HepG2 (cell line): ENCODE measurements at regions not wholly inside any gene's neighbourhood (a gene's known extent, or its start where the extent isn't known, plus 50 kb on each side); places are given as distances from the start of the nearest gene placed in this dataset.

Source experiments
- ATAC-seq: fragments of 200-7000 bp; cut with Tn5 transposase; 3 replicates; pipeline ENCODE4 v1.9.1; 2020; ENCODE audit warnings: mild to moderate bottlenecking, moderate library complexity
- BruUV-seq: library from RNA; stranded (reverse); fragments of 400-500 nt; replicated peaks from 2 replicates; lab custom pipeline; 2021; lab: Mats Ljungman, UMichigan
- CTCF ChIA-PET: fragments of 300-600 bp; formaldehyde crosslinking; extraction: SDS; loops from one replicate; lab custom pipeline; 2021; ENCODE audit warnings: low total read pairs, inconsistent platforms, low intra/inter-chr PET ratio; lab: Yijun Ruan, JAX
- POLR2A ChIA-PET: fragments of 350-600 bp; sonication (Branson Sonifier 250); formaldehyde crosslinking; loops from one replicate; lab custom pipeline; 2020; ENCODE audit warnings: antibody characterized with exemption, inconsistent platforms; lab: Yijun Ruan, JAX
- DNase-seq: peaks from one replicate; pipeline ENCODE4 v3.0.0-alpha.2; 2015; ENCODE audit warnings: low spot score
- FAIRE-seq: peaks from 3 replicates; lab custom pipeline; 2011; peaks lifted over from hg19 to GRCh38; lab: Jason Lieb, UNC
- H2AFZ ChIP-seq: one replicate; pipeline ENCODE4 v1.6.1; 2011; ENCODE audit warnings: low read length, inconsistent platforms
- H3K27ac ChIP-seq: fragments of 300-600 bp; 3 replicates; pipeline ENCODE4 v1.8.0; 2011; ENCODE audit warnings: mixed run types, mild to moderate bottlenecking, mixed read lengths, low read length, inconsistent platforms; ENCODE audit not compliant: insufficient read depth; ENCODE audit errors: extremely low read length
- H3K27me3 ChIP-seq, 2 experiments: fragments of 200-600 bp in 1 of 2; 2 replicates in 1 of 2; 3 replicates in 1 of 2; pipeline versions ENCODE4 v1.6.0 to v1.8.0; 2011; ENCODE audit warnings: low read length in 2 of 2, mild to moderate bottlenecking in 2 of 2, moderate library complexity in 2 of 2, inconsistent platforms in 1 of 2; ENCODE audit not compliant: insufficient read depth in 2 of 2, control insufficient read depth in 1 of 2
- H3K36me3 ChIP-seq, 2 experiments: fragments of 200-600 bp in 1 of 2; replicated peaks in 1 of 2; 2 replicates in 1 of 2; 3 replicates in 1 of 2; pipeline versions ENCODE4 v1.5.1 to v1.8.0; 2011; ENCODE audit warnings: low read length in 2 of 2, inconsistent platforms in 1 of 2; ENCODE audit not compliant: insufficient read depth in 2 of 2, control insufficient read depth in 1 of 2
- H3K4me1 ChIP-seq: 2 replicates; pipeline ENCODE4 v1.5.1; 2012; ENCODE audit warnings: low read length, inconsistent platforms; ENCODE audit not compliant: insufficient read depth
- H3K4me2 ChIP-seq: 2 replicates; pipeline ENCODE4 v1.6.0; 2011; ENCODE audit warnings: low read depth, low read length, inconsistent platforms
- H3K4me3 ChIP-seq, 3 experiments: fragments of 200-600 bp in 1 of 3; sonication (generic), shearing (Covaris generic) in 1 of 3; replicated peaks in 1 of 3; 2 replicates each; pipeline ENCODE4 v1.5.1; 2011 to 2016; ENCODE audit warnings: low read length in 3 of 3, inconsistent platforms in 2 of 3, low read depth in 2 of 3, mild to moderate bottlenecking in 2 of 3, control low read depth in 1 of 3, mixed read lengths in 1 of 3; ENCODE audit not compliant: insufficient read depth in 1 of 3
- H3K79me2 ChIP-seq: one replicate; pipeline ENCODE4 v1.6.1; 2011; ENCODE audit warnings: low read length, inconsistent platforms; ENCODE audit not compliant: insufficient read depth
- H3K9ac ChIP-seq: 2 replicates; pipeline ENCODE4 v1.6.0; 2011; ENCODE audit warnings: mild to moderate bottlenecking, low read depth, low read length, inconsistent platforms; ENCODE audit not compliant: insufficient read depth
- H3K9me3 ChIP-seq: 2 replicates; pipeline ENCODE4 v1.5.1; 2012; ENCODE audit warnings: mild to moderate bottlenecking, low read length
- H4K20me1 ChIP-seq: 2 replicates; pipeline ENCODE4 v1.6.0; 2011; ENCODE audit warnings: inconsistent platforms, mild to moderate bottlenecking, low read length, moderate library complexity; ENCODE audit not compliant: insufficient read depth
- ATF1 ChIP-seq: IDR thresholded peaks from 2 replicates; pipeline ENCODE4 v1.6.1; 2016; ENCODE audit warnings: mild to moderate bottlenecking, control low read depth
- CAMTA2 ChIP-seq: sonication (generic); formaldehyde crosslinking; IDR thresholded peaks from 2 replicates; pipeline ENCODE4 v1.4.0; 2020; ENCODE audit warnings: mild to moderate bottlenecking, missing genetic modification reagents, borderline replicate concordance
- DBP ChIP-seq: sonication (generic); formaldehyde crosslinking; IDR thresholded peaks from 2 replicates; pipeline ENCODE4 v1.4.0; 2020; ENCODE audit warnings: missing genetic modification reagents; ENCODE audit errors: not compliant biosample characterization
- DMAP1 ChIP-seq: IDR thresholded peaks from 2 replicates; pipeline ENCODE4 v1.6.1; 2016
- FOXK2 ChIP-seq: fragments of 450-650 bp; IDR thresholded peaks from 2 replicates; pipeline ENCODE4 v1.6.1; 2016
- FOXM1 ChIP-seq: sonication (generic); formaldehyde crosslinking; IDR thresholded peaks from 2 replicates; pipeline ENCODE4 v1.5.0; 2020; ENCODE audit warnings: missing genetic modification reagents
- KDM6A ChIP-seq: IDR thresholded peaks from 2 replicates; pipeline ENCODE4 v1.6.1; 2016; ENCODE audit warnings: low read depth
- ZNF136 ChIP-seq: sonication (generic); formaldehyde crosslinking; IDR thresholded peaks from 2 replicates; pipeline ENCODE4 v1.8.1; 2022; ENCODE audit warnings: low read depth, mild to moderate bottlenecking, moderate library complexity, missing genetic modification reagents
- ZNF232 ChIP-seq: sonication (generic); formaldehyde crosslinking; IDR thresholded peaks from 2 replicates; pipeline ENCODE4 v1.4.0; 2020; ENCODE audit warnings: missing genetic modification reagents, borderline replicate concordance
- ZNF580 ChIP-seq: IDR thresholded peaks from 2 replicates; pipeline ENCODE4 v1.6.1; 2016; ENCODE audit warnings: low read depth, borderline replicate concordance
- ZNF660 ChIP-seq: sonication (generic); formaldehyde crosslinking; IDR thresholded peaks from 2 replicates; pipeline ENCODE4 v1.5.1; 2020; ENCODE audit warnings: mild to moderate bottlenecking, low read depth, missing genetic modification reagents, borderline replicate concordance
- ZSCAN12 ChIP-seq: sonication (generic); formaldehyde crosslinking; IDR thresholded peaks from 2 replicates; pipeline ENCODE4 v1.9.0; 2021; ENCODE audit warnings: mild to moderate bottlenecking, missing genetic modification reagents
- ZSCAN25 ChIP-seq: sonication (generic); formaldehyde crosslinking; IDR thresholded peaks from 2 replicates; pipeline ENCODE4 v1.8.0; 2022; ENCODE audit warnings: mild to moderate bottlenecking, missing genetic modification reagents
- WGBS: methylation state at CpG from one replicate; pipeline ENCODE4 v1.1.6; 2017; ENCODE audit warnings: low lambda C conversion rate; 5-methylcytosine and 5-hydroxymethylcytosine counted together
- in situ Hi-C: cut with HindIII; loops from 2 replicates; pipeline ENCODE4 v1.10.0; 2017; ENCODE audit warnings: low pct_unique_long_range_greater_than_20kb; ENCODE audit not compliant: extremely low pct_ligation_motif_present
- intact Hi-C: fragments of 100-400 bp; cut with micrococcal nuclease; formaldehyde crosslinking; loops from one replicate; pipeline ENCODE4 v1.10.0; 2022; ENCODE audit not compliant: unreplicated experiment
- TF ChIP-seq, protein P1 (sequence below): sonication (generic); formaldehyde crosslinking; IDR thresholded peaks from 2 replicates; pipeline ENCODE4 v1.5.1; 2020; ENCODE audit warnings: missing genetic modification reagents, mild to moderate bottlenecking, borderline replicate concordance
- TF ChIP-seq, protein P2 (sequence below): sonication (generic); formaldehyde crosslinking; IDR thresholded peaks from 2 replicates; pipeline ENCODE4 v1.4.0; 2020; ENCODE audit warnings: missing genetic modification reagents

DNA sequence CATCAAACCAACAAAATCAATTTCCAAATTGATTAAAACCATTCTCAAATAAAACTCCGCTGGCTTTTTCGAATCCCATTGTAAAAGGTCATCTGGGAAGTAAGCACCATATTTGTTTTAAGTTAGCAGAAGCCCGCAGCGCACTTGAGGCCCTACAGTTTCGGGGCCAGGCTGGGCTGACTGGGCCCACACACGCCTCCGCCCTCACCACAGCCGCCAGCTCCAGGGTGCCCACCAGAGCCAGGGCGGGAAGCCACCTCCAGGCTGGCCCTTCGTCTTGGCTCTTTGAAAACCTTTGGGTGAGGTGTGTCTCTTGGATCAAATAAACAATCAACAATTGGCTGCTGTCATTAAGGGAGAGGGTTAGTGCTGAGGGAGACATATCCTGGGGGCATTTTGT is 133.3 kb downstream of the SOX1 start:
- TF ChIP-seq CAMTA2 (CRISPR knock-in tag) (no peak), ATF1 (CRISPR knock-in tag) (no peak), ZNF580 (no peak), ZNF232 (CRISPR knock-in tag) (no peak)
- TF ChIP-seq, protein P1, sequence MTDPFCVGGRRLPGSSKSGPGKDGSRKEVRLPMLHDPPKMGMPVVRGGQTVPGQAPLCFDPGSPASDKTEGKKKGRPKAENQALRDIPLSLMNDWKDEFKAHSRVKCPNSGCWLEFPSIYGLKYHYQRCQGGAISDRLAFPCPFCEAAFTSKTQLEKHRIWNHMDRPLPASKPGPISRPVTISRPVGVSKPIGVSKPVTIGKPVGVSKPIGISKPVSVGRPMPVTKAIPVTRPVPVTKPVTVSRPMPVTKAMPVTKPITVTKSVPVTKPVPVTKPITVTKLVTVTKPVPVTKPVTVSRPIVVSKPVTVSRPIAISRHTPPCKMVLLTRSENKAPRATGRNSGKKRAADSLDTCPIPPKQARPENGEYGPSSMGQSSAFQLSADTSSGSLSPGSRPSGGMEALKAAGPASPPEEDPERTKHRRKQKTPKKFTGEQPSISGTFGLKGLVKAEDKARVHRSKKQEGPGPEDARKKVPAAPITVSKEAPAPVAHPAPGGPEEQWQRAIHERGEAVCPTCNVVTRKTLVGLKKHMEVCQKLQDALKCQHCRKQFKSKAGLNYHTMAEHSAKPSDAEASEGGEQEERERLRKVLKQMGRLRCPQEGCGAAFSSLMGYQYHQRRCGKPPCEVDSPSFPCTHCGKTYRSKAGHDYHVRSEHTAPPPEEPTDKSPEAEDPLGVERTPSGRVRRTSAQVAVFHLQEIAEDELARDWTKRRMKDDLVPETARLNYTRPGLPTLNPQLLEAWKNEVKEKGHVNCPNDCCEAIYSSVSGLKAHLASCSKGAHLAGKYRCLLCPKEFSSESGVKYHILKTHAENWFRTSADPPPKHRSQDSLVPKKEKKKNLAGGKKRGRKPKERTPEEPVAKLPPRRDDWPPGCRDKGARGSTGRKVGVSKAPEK (CRISPR knock-in tag), result no peak
- in situ Hi-C loops (loop anchor here (25.0 kb wide), 1 partner anchor 237 kb away; no protein-coding TSS in a partner anchor), intact Hi-C loops (no loop called here)
- no peak for ATAC-seq
- no peaks in the 10 kb centered on the region for H3K4me1 ChIP-seq
- H2AFZ ChIP-seq, result no peak overlapping the region
- ChIA-PET POLR2A (no interaction called here), CTCF (no interaction called here)
- H3K27me3 ChIP-seq, result peaks cover 7 to 39% of the 10 kb centered on the region in 2 experiments; a peak in 4 of 5 replicates
- H3K36me3 ChIP-seq, result no peaks in the 10 kb centered on the region
- WGBS, result 10% methylated on average over 7 of the region's 10 CpGs
- no peak overlapping the region for H3K9ac ChIP-seq
- H3K79me2 ChIP-seq, result no peaks in the 10 kb centered on the region
- no peak for DNase-seq
- no TSS peak for BruUV-seq
- H3K27ac ChIP-seq, result no peak overlapping the region
- H3K9me3 ChIP-seq, result no peaks in the 10 kb centered on the region
- H3K4me2 ChIP-seq, result no peak overlapping the region
- H4K20me1 ChIP-seq, result no peaks in the 10 kb centered on the region
- no peak overlapping the region for H3K4me3 ChIP-seq
- no peak for FAIRE-seq

DNA sequence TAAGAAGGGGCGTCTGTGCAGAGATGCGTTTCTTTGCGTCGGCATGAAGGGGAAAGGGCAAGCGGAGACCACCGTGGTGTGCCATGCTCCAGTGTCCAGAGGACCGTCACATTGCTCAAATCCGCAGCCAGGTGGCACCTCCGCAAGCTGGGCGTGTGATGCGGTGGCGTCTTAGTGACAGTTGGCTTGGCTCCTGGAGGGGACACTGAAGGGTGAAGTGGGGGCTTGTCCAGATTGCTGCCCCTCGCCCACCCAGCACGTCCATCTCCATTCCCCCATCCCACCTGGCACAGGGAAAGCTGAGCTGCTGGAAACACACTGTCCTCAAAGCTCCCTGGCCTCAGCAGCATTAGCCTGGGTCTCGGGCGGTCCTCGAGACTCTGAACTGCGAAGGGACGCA is 135.3 kb downstream of the SOX1 start:
- no peak for FAIRE-seq
- H3K9me3 ChIP-seq, result no peaks in the 10 kb centered on the region
- no peaks in the 10 kb centered on the region for H3K79me2 ChIP-seq
- ATAC-seq, result no peak
- in situ Hi-C loops, result loop anchor here (25.0 kb wide), 1 partner anchor 235 kb away; no protein-coding TSS in a partner anchor
- no peak overlapping the region for H2AFZ ChIP-seq
- 53% methylated on average over 8 of the region's 19 CpGs for WGBS
- BruUV-seq, result no TSS peak
- no peak for DNase-seq
- H4K20me1 ChIP-seq, result no peaks in the 10 kb centered on the region
- ChIA-PET POLR2A (no interaction called here), CTCF (no interaction called here)
- H3K27me3 ChIP-seq, result peaks cover 7 to 57% of the 10 kb centered on the region in 2 experiments
- no peak overlapping the region for H3K4me2 ChIP-seq
- H3K4me1 ChIP-seq, result no peaks in the 10 kb centered on the region
- no peak overlapping the region for H3K9ac ChIP-seq
- intact Hi-C loops, result no loop called here
- no peaks in the 10 kb centered on the region for H3K36me3 ChIP-seq
- no peak overlapping the region for H3K4me3 ChIP-seq
- no peak overlapping the region for H3K27ac ChIP-seq
- TF ChIP-seq DMAP1 (no peak), ZNF136 (no peak), FOXM1 (CRISPR knock-in tag) (no peak), FOXK2 (no peak), ZNF660 (no peak), ZSCAN12 (CRISPR knock-in tag) (no peak), DBP (CRISPR knock-in tag) (no peak), KDM6A (CRISPR knock-in tag) (no peak), ZSCAN25 (CRISPR knock-in tag) (no peak)
- TF ChIP-seq, protein P2, sequence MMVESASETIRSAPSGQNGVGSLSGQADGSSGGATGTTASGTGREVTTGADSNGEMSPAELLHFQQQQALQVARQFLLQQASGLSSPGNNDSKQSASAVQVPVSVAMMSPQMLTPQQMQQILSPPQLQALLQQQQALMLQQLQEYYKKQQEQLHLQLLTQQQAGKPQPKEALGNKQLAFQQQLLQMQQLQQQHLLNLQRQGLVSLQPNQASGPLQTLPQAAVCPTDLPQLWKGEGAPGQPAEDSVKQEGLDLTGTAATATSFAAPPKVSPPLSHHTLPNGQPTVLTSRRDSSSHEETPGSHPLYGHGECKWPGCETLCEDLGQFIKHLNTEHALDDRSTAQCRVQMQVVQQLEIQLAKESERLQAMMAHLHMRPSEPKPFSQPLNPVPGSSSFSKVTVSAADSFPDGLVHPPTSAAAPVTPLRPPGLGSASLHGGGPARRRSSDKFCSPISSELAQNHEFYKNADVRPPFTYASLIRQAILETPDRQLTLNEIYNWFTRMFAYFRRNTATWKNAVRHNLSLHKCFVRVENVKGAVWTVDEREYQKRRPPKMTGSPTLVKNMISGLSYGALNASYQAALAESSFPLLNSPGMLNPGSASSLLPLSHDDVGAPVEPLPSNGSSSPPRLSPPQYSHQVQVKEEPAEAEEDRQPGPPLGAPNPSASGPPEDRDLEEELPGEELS, result no peak
